ENCODE measurements at regions not wholly inside any gene's neighbourhood (a gene's known extent, or its start where the extent isn't known, plus 50 kb on each side); places are given as distances from the start of the nearest gene placed in this dataset.

GRCh38 chr13:26482451-26483197, 74.9 kb upstream of the WASF3 start:
- H3K9me3 Mint-ChIP-seq = no peaks in the 10 kb centered on the region
- 30% methylated on average over 1 of the region's 3 CpGs for WGBS (ENCODE audit: insufficient coverage)
- ChIA-PET CTCF (interaction anchor here (0.6 to 1.9 kb wide), 9 partner anchors 12 to 678 kb away, joined by 3 to 11 read pairs (median 4); no protein-coding TSS in a partner anchor), POLR2A (no interaction called here)
- DNase-seq = peak; percentile 29 to 84 (median 62)
- H3K4me1 Mint-ChIP-seq = peaks cover 6 to 20% (median 19%) of the 10 kb centered on the region in 3 donors
- H3K36me3 Mint-ChIP-seq = no peaks in the 10 kb centered on the region
- H3K9me3 ChIP-seq = no peaks in the 10 kb centered on the region
- peak overlapping the region; percentile 40 for H3K27ac ChIP-seq (ENCODE audit: low read length)
- peak; percentile 90 to 97 (median 92) for ATAC-seq (replicated peaks in 1 of 4)
- no peaks in the 10 kb centered on the region for H3K36me3 ChIP-seq (ENCODE audit: control insufficient read depth in 2 of 2, extremely low read depth in 1 of 2, insufficient read depth in 1 of 2, low read length in 1 of 2)
- no peak overlapping the region for H3K4me3 ChIP-seq (ENCODE audit: control insufficient read depth in 1 of 2, extremely low read depth in 1 of 2, low read length in 1 of 2)
- peak overlapping the region; percentile 63 to 87 for H3K27ac Mint-ChIP-seq
- H3K27me3 ChIP-seq (replicated peaks in 1 of 2; ENCODE audit: control insufficient read depth in 2 of 2, extremely low read depth in 1 of 2, insufficient read depth in 2 of 2, low read length in 1 of 2) = no peaks in the 10 kb centered on the region
- H3K4me1 ChIP-seq (ENCODE audit: control insufficient read depth in 1 of 2, extremely low read depth in 1 of 2, insufficient read depth in 2 of 2, low read length in 2 of 2) = peaks cover 6 to 20% of the 10 kb centered on the region in 2 experiments
- H3K27me3 Mint-ChIP-seq = no peaks in the 10 kb centered on the region
- H3K4me3 Mint-ChIP-seq = peak overlapping the region; percentile 21 to 48 (median 21)

GRCh38 chr13:26483546-26483945, 73.9 kb upstream of the WASF3 start:
- ATAC-seq (replicated peaks in 1 of 4) (no peak), DNase-seq (no peak)
- H3K9me3 ChIP-seq = no peaks in the 10 kb centered on the region
- H3K4me1 ChIP-seq (ENCODE audit: control insufficient read depth in 1 of 2, extremely low read depth in 1 of 2, insufficient read depth in 2 of 2, low read length in 2 of 2) = peaks cover 6 to 20% of the 10 kb centered on the region in 2 experiments
- Mint-ChIP-seq H3K4me3 (no peak overlapping the region), H3K9me3 (no peaks in the 10 kb centered on the region), H3K27ac (no peak overlapping the region), H3K4me1 (peaks cover 6 to 20% (median 16%) of the 10 kb centered on the region in 3 donors), H3K27me3 (no peaks in the 10 kb centered on the region), H3K36me3 (no peaks in the 10 kb centered on the region)
- no peaks in the 10 kb centered on the region for H3K36me3 ChIP-seq (ENCODE audit: control insufficient read depth in 2 of 2, extremely low read depth in 1 of 2, insufficient read depth in 1 of 2, low read length in 1 of 2)
- no peak overlapping the region for H3K4me3 ChIP-seq (ENCODE audit: control insufficient read depth in 1 of 2, extremely low read depth in 1 of 2, low read length in 1 of 2)
- ChIA-PET CTCF (interaction anchor here (0.6 to 1.9 kb wide), 7 partner anchors 12 to 711 kb away, joined by 3 to 11 read pairs (median 6); no protein-coding TSS in a partner anchor), POLR2A (no interaction called here)
- peaks cover 0 to 4% of the 10 kb centered on the region in 2 experiments for H3K27me3 ChIP-seq (replicated peaks in 1 of 2; ENCODE audit: control insufficient read depth in 2 of 2, extremely low read depth in 1 of 2, insufficient read depth in 2 of 2, low read length in 1 of 2)
- WGBS (ENCODE audit: insufficient coverage) = 90% methylated on average over 5 of the region's 9 CpGs
- H3K27ac ChIP-seq (ENCODE audit: low read length) = no peak overlapping the region

- ATAC-seq (replicated peaks in 1 of 4) = no peak
- POLR2A ChIA-PET = no interaction called here
- Mint-ChIP-seq H3K36me3 (no peaks in the 10 kb centered on the region), H3K27ac (no peak overlapping the region), H3K4me3 (no peak overlapping the region), H3K27me3 (no peaks in the 10 kb centered on the region), H3K9me3 (no peaks in the 10 kb centered on the region), H3K4me1 (peaks cover 6 to 20% (median 16%) of the 10 kb centered on the region in 3 donors)
- peaks cover 0 to 4% of the 10 kb centered on the region in 2 experiments for H3K27me3 ChIP-seq (replicated peaks in 1 of 2; ENCODE audit: control insufficient read depth in 2 of 2, extremely low read depth in 1 of 2, insufficient read depth in 2 of 2, low read length in 1 of 2)
- 69% methylated on average over 4 of the region's 6 CpGs for WGBS (ENCODE audit: insufficient coverage)
- H3K36me3 ChIP-seq (ENCODE audit: control insufficient read depth in 2 of 2, extremely low read depth in 1 of 2, insufficient read depth in 1 of 2, low read length in 1 of 2) = no peaks in the 10 kb centered on the region
- H3K4me3 ChIP-seq (ENCODE audit: control insufficient read depth in 1 of 2, extremely low read depth in 1 of 2, low read length in 1 of 2) = no peak overlapping the region
- H3K27ac ChIP-seq (ENCODE audit: low read length) = no peak overlapping the region
- no peak for DNase-seq
- CTCF ChIA-PET = interaction anchor here in 1 of 2 donors (1.9 kb wide), 1 partner anchor 12 kb away, joined by 10 read pairs; no protein-coding TSS in a partner anchor
- no peaks in the 10 kb centered on the region for H3K9me3 ChIP-seq
- H3K4me1 ChIP-seq (ENCODE audit: control insufficient read depth in 1 of 2, extremely low read depth in 1 of 2, insufficient read depth in 2 of 2, low read length in 2 of 2) = peaks cover 6 to 20% of the 10 kb centered on the region in 2 experiments
Observed at GRCh38 chr13:26484196-26484595, 73.3 kb upstream of the WASF3 start.

- H3K27ac Mint-ChIP-seq = no peak overlapping the region
- DNase-seq = no peak
- 96% methylated on average over 4 of the region's 7 CpGs for WGBS (ENCODE audit: insufficient coverage)
Observed at GRCh38 chr13:26485288-26485687, 72.2 kb upstream of the WASF3 start.

GRCh38 chr13:26485786-26486185, 71.7 kb upstream of the WASF3 start:
- DNase-seq = no peak
- H3K4me3 ChIP-seq (ENCODE audit: control insufficient read depth in 1 of 2, extremely low read depth in 1 of 2, low read length in 1 of 2) = no peak overlapping the region
- H3K27ac Mint-ChIP-seq = no peak overlapping the region
- no peaks in the 10 kb centered on the region for H3K9me3 ChIP-seq
- H3K9me3 Mint-ChIP-seq = no peaks in the 10 kb centered on the region
- peaks cover 6 to 20% of the 10 kb centered on the region in 2 experiments for H3K4me1 ChIP-seq (ENCODE audit: control insufficient read depth in 1 of 2, extremely low read depth in 1 of 2, insufficient read depth in 2 of 2, low read length in 2 of 2)
- H3K27me3 ChIP-seq (replicated peaks in 1 of 2; ENCODE audit: control insufficient read depth in 2 of 2, extremely low read depth in 1 of 2, insufficient read depth in 2 of 2, low read length in 1 of 2) = peaks cover 0 to 4% of the 10 kb centered on the region in 2 experiments
- peaks cover 6 to 20% (median 16%) of the 10 kb centered on the region in 3 donors for H3K4me1 Mint-ChIP-seq
- 83% methylated on average over 9 of the region's 9 CpGs for WGBS (ENCODE audit: insufficient coverage)
- no peak for ATAC-seq (replicated peaks in 1 of 4)
- POLR2A ChIA-PET = no interaction called here
- peaks cover 5 to 8% of the 10 kb centered on the region in 2 donors for H3K27me3 Mint-ChIP-seq
- no peak overlapping the region for H3K27ac ChIP-seq (ENCODE audit: low read length)
- no peak overlapping the region for H3K4me3 Mint-ChIP-seq
- no peaks in the 10 kb centered on the region for H3K36me3 ChIP-seq (ENCODE audit: control insufficient read depth in 2 of 2, extremely low read depth in 1 of 2, insufficient read depth in 1 of 2, low read length in 1 of 2)
- CTCF ChIA-PET = no interaction called here
- no peaks in the 10 kb centered on the region for H3K36me3 Mint-ChIP-seq

More at GRCh38 chr13:26485288-26485687, 72.2 kb upstream of the WASF3 start:
- H3K36me3 ChIP-seq (ENCODE audit: control insufficient read depth in 2 of 2, extremely low read depth in 1 of 2, insufficient read depth in 1 of 2, low read length in 1 of 2) = no peaks in the 10 kb centered on the region
- no peak overlapping the region for H3K4me3 ChIP-seq (ENCODE audit: control insufficient read depth in 1 of 2, extremely low read depth in 1 of 2, low read length in 1 of 2)
- ChIA-PET POLR2A (no interaction called here), CTCF (no interaction called here)
- peaks cover 6 to 20% of the 10 kb centered on the region in 2 experiments for H3K4me1 ChIP-seq (ENCODE audit: control insufficient read depth in 1 of 2, extremely low read depth in 1 of 2, insufficient read depth in 2 of 2, low read length in 2 of 2)
- Mint-ChIP-seq H3K9me3 (no peaks in the 10 kb centered on the region), H3K36me3 (no peaks in the 10 kb centered on the region), H3K4me3 (no peak overlapping the region), H3K4me1 (peaks cover 6 to 20% (median 16%) of the 10 kb centered on the region in 3 donors), H3K27me3 (peaks cover 3 to 4% of the 10 kb centered on the region in 2 donors)
- ATAC-seq (replicated peaks in 1 of 4) = no peak
- H3K27me3 ChIP-seq (replicated peaks in 1 of 2; ENCODE audit: control insufficient read depth in 2 of 2, extremely low read depth in 1 of 2, insufficient read depth in 2 of 2, low read length in 1 of 2) = peaks cover 0 to 4% of the 10 kb centered on the region in 2 experiments
- no peak overlapping the region for H3K27ac ChIP-seq (ENCODE audit: low read length)
- no peaks in the 10 kb centered on the region for H3K9me3 ChIP-seq

GRCh38 chr13:26486550-26486949, 70.9 kb upstream of the WASF3 start:
- peaks cover 0 to 4% of the 10 kb centered on the region in 2 experiments for H3K27me3 ChIP-seq (replicated peaks in 1 of 2; ENCODE audit: control insufficient read depth in 2 of 2, extremely low read depth in 1 of 2, insufficient read depth in 2 of 2, low read length in 1 of 2)
- Mint-ChIP-seq H3K36me3 (no peaks in the 10 kb centered on the region), H3K27me3 (peaks cover 7 to 10% of the 10 kb centered on the region in 2 donors), H3K4me1 (peaks cover 6 to 20% (median 16%) of the 10 kb centered on the region in 3 donors), H3K9me3 (no peaks in the 10 kb centered on the region), H3K4me3 (no peak overlapping the region), H3K27ac (no peak overlapping the region)
- ChIA-PET CTCF (interaction anchor here (0.7 to 1.3 kb wide), 2 partner anchors 10 to 302 kb away, joined by 3 to 5 read pairs; no protein-coding TSS in a partner anchor), POLR2A (no interaction called here)
- DNase-seq (no peak), ATAC-seq (replicated peaks in 1 of 4) (no peak)
- no peaks in the 10 kb centered on the region for H3K9me3 ChIP-seq
- H3K27ac ChIP-seq (ENCODE audit: low read length) = no peak overlapping the region
- no peak overlapping the region for H3K4me3 ChIP-seq (ENCODE audit: control insufficient read depth in 1 of 2, extremely low read depth in 1 of 2, low read length in 1 of 2)
- H3K4me1 ChIP-seq (ENCODE audit: control insufficient read depth in 1 of 2, extremely low read depth in 1 of 2, insufficient read depth in 2 of 2, low read length in 2 of 2) = peaks cover 6 to 20% of the 10 kb centered on the region in 2 experiments
- WGBS (ENCODE audit: insufficient coverage) = no CpG with 5 or more reads among the region's 6 CpGs
- no peaks in the 10 kb centered on the region for H3K36me3 ChIP-seq (ENCODE audit: control insufficient read depth in 2 of 2, extremely low read depth in 1 of 2, insufficient read depth in 1 of 2, low read length in 1 of 2)
